GM12891 (cell line): ENCODE measurements at regions not wholly inside any gene's neighbourhood (a gene's known extent, or its start where the extent isn't known, plus 50 kb on each side); places are given as distances from the start of the nearest gene placed in this dataset.
"Not testable (repeated sequence)": the region's sequence is repeated elsewhere in the genome, so short reads cannot be mapped to it uniquely, and the experiment has no call there.

Experiments used
- DNase-seq: peaks from one replicate; pipeline ENCODE4 v3.0.0; 2011; ENCODE audit warnings: low spot score; ENCODE audit not compliant: insufficient read length
- FAIRE-seq: peaks from 2 replicates; lab custom pipeline; 2011; peaks lifted over from hg19 to GRCh38; lab: Jason Lieb, UNC
- PAX5 ChIP-seq: IDR thresholded peaks from 2 replicates; pipeline ENCODE4 v1.6.1; 2011; ENCODE audit warnings: low read length, moderate library complexity, mild to moderate bottlenecking; ENCODE audit not compliant: insufficient read depth, severe bottlenecking
- POLR2A ChIP-seq: IDR thresholded peaks from 2 replicates; pipeline ENCODE4 v1.6.1; 2011; ENCODE audit warnings: low read depth, low read length, control low read depth
- POLR2AphosphoS5 ChIP-seq: IDR thresholded peaks from 2 replicates; pipeline ENCODE4 v1.6.1; 2011; ENCODE audit warnings: low read depth, low read length, control low read depth
- POU2F2 ChIP-seq: IDR thresholded peaks from 2 replicates; pipeline ENCODE4 v1.6.1; 2011; ENCODE audit warnings: low read depth, mild to moderate bottlenecking, control low read depth, low read length, moderate library complexity
- SPI1 ChIP-seq: IDR thresholded peaks from 2 replicates; pipeline ENCODE4 v1.6.1; 2011; ENCODE audit warnings: low read depth, low read length, control low read depth
- TAF1 ChIP-seq: IDR thresholded peaks from 2 replicates; pipeline ENCODE4 v1.6.1; 2011; ENCODE audit warnings: low read depth, low read length, control low read depth

DNA sequence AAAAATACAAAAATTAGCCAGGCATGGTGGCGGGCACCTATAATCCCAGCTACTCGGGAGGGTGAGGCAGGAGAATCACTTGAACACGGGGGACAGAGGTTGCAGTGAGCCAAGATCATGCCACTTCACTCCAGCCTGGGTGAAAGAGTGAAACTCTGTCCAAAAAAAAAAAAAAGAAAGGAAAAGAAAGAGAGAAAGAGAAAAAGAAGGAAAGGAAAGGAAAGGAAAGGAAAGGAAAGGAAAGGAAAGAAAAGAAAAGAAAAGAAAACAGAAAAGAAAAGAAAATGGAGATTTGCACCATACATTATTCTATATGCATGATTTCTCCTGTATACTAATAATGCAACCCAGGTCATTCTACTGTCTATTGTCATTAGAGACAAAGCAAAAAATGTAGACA lies 421.5 kb downstream of the PCDH19 start:
- FAIRE-seq, DNase-seq: not testable (repeated sequence)

DNA sequence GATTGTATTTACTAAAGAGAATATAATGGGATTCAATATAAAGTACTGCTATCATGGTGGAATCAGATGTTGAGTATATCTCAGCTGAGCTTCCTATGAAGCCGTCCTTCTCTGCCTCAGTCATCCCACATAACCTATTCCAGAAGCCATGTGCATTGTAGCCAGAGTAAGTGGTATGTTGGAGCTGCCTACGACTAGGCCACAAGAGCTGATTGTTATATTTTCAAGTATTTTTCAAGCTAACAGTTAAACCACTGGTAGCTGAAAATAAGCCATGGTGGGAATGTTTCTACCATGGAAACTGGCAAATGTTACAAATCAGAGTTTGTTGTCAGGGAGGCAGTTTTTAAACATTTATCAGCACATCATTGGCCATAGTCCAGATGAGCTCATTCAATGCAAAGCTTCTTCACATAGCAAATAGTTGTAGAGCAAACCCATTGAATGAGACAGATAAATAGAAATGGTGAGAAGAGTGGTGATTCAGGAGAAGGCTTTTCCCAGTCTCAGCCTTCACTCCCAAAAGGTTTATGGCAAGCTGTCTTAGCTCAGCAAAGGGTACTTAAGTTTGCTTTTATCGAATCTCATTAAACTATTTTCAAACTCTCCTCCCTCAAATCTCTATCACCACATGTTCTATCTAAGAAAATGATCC lies 436.4 kb downstream of the PCDH19 start:
- no peak for DNase-seq
- no peak for FAIRE-seq
- no peak for TF ChIP-seq POLR2AphosphoS5
- TF ChIP-seq SPI1 = no peak
- TF ChIP-seq TAF1 = no peak
- no peak for TF ChIP-seq POLR2A
- TF ChIP-seq POU2F2 = no peak
- no peak for TF ChIP-seq PAX5

GRCh38 chrX:99939883-99940232 lies 470.2 kb downstream of the PCDH19 start:
- FAIRE-seq = peak; percentile 72
- TF ChIP-seq POLR2A (no peak), PAX5 (no peak), POU2F2 (no peak), POLR2AphosphoS5 (no peak), SPI1 (no peak), TAF1 (no peak)
- DNase-seq = no peak

DNA sequence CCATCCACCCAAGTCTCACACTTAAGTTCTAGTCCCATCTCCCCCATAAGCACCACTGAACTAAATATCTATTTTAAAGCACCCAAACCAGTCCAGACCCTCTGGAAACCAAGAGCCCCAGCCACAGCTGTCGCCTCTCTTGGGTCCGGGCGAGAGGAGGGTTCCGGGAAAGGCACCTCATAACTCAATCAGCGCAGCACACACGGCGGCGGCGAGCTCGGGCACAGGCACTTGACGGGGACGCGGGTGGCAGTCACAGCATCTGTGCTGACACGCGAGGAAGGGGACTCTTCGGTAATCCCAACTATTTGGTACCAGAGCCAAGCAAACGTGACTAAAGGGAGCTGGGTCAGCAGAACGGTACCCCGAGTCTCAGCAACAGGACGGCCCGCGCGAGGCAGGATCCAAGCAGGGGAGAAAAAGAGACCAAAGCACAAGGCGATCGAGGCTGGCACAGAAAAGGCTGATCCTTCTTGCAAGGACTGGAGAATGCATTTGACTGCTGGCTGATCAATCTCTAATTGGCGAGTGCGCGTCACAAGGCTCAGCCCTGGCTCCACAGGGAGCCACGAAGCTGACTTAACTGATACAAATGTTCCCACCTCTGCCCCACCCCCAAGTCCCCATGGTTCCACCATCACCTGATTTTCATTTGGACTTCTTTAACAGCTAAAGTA lies 470.7 kb downstream of the PCDH19 start:
- not testable (repeated sequence) for DNase-seq
- FAIRE-seq = peak; percentile 74

- DNase-seq (no peak), FAIRE-seq (no peak)
- no peak for TF ChIP-seq POLR2AphosphoS5
- TF ChIP-seq PAX5 = no peak
- no peak for TF ChIP-seq POU2F2
- no peak for TF ChIP-seq POLR2A
- TF ChIP-seq TAF1 = no peak
- TF ChIP-seq SPI1 = no peak
Measured at GRCh38 chrX:99938464-99938863, 471.6 kb downstream of the PCDH19 start.

DNA sequence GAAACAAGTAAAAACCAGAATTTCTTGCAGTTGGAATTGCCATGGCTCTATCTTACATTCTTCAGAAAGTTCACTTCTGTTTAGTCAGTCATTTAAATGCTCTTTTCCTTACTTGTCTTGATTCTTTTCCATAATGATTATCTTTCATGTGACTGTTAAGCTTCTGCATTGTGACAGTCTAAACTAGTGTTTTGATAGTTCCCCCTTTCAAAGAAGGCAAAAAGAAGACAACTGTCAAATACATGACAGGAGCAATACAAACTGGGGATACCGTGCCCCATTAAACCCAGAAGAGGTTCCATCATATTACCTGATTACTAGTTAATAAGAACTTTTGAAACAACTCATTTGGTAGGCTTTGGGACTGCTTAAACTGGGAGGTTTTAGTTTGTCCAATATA lies 476.2 kb downstream of the PCDH19 start:
- no peak for DNase-seq
- no peak for FAIRE-seq
- TF ChIP-seq PAX5 = no peak
- TF ChIP-seq TAF1 = no peak
- TF ChIP-seq POLR2AphosphoS5 = no peak
- no peak for TF ChIP-seq POLR2A
- no peak for TF ChIP-seq POU2F2
- TF ChIP-seq SPI1 = no peak

GRCh38 chrX:99914635-99915034 lies 495.4 kb downstream of the PCDH19 start:
- FAIRE-seq = no peak
- TF ChIP-seq POLR2A (no peak), POLR2AphosphoS5 (no peak), PAX5 (no peak), POU2F2 (no peak), TAF1 (no peak), SPI1 (no peak)
- no peak for DNase-seq

- DNase-seq (no peak), FAIRE-seq (no peak)
- TF ChIP-seq POLR2A (no peak), POLR2AphosphoS5 (no peak), TAF1 (no peak), POU2F2 (no peak), PAX5 (no peak), SPI1 (no peak)
Measured at GRCh38 chrX:99913611-99914010, 496.5 kb downstream of the PCDH19 start.

- FAIRE-seq (no peak), DNase-seq (no peak)
- TF ChIP-seq POU2F2 (no peak), PAX5 (no peak), POLR2A (no peak), POLR2AphosphoS5 (no peak), SPI1 (no peak), TAF1 (no peak)
Measured at GRCh38 chrX:99909946-99910345, 500.1 kb downstream of the PCDH19 start.

DNA sequence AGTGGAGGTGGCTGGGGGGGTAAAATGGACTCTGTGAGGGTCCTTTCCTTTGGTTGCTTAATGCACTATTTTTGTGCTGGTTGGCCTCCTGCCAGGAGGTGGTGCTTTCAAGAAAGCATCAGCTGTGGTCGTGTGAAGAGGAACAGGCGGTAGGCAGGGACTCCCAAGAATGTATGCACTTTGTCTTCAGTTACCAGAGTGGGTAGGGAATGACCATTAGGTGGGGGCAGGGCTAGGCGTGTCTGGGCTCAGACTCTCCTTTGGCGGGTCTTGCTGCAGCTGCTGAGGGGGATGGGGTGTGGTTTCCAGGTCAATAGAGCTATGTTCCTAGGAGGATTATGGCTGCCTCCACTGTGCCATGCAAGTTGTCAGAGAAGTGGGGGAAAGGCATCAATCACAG lies 509.0 kb downstream of the PCDH19 start:
- TF ChIP-seq POLR2AphosphoS5 (no peak), POU2F2 (no peak)
- no peak for DNase-seq
- FAIRE-seq = no peak
